Endodermal cell (in vitro differentiated cells): ENCODE measurements at regions not wholly inside any gene's neighbourhood (a gene's known extent, or its start where the extent isn't known, plus 50 kb on each side); places are given as distances from the start of the nearest gene placed in this dataset.

ENCODE experiments used
- DNase-seq: peaks from one replicate; pipeline ENCODE4 v3.0.0-alpha.2; 2017
- H3K27ac ChIP-seq: 2 replicates; pipeline ENCODE4 v1.5.1; 2013; ENCODE audit warnings: mild to moderate bottlenecking, low read depth, low read length, moderate library complexity
- H3K27me3 ChIP-seq: 2 replicates; pipeline ENCODE4 v1.6.1; 2013; ENCODE audit warnings: mild to moderate bottlenecking, low read length, moderate library complexity; ENCODE audit not compliant: insufficient read depth, control insufficient read depth, poor library complexity, severe bottlenecking
- H3K36me3 ChIP-seq: 2 replicates; pipeline ENCODE4 v1.7.0; 2013; ENCODE audit warnings: mild to moderate bottlenecking, low read length, moderate library complexity; ENCODE audit not compliant: control insufficient read depth, insufficient read depth
- H3K4me1 ChIP-seq: one replicate; pipeline ENCODE4 v1.7.0; 2013; ENCODE audit warnings: low read length; ENCODE audit not compliant: control insufficient read depth, insufficient read depth
- H3K4me3 ChIP-seq: 2 replicates; pipeline ENCODE4 v1.5.1; 2013; ENCODE audit warnings: mild to moderate bottlenecking, low read length, moderate library complexity
- H3K9ac ChIP-seq: 2 replicates; pipeline ENCODE4 v1.6.1; 2013; ENCODE audit warnings: mild to moderate bottlenecking, low read length, moderate library complexity; ENCODE audit not compliant: poor library complexity, severe bottlenecking; ENCODE audit errors: extremely low read depth
- H3K9me3 ChIP-seq: 2 replicates; pipeline ENCODE4 v1.6.1; 2013; ENCODE audit warnings: mild to moderate bottlenecking, low read length, moderate library complexity; ENCODE audit not compliant: control insufficient read depth
- H3K27ac Mint-ChIP-seq: 2 replicates; pipeline ENCODE4 v1.8.0; 2020; ENCODE audit warnings: mixed read lengths
- H3K27me3 Mint-ChIP-seq: 2 replicates; pipeline ENCODE4 v1.8.0; 2021; ENCODE audit warnings: mild to moderate bottlenecking, mixed read lengths; ENCODE audit not compliant: insufficient read depth
- H3K36me3 Mint-ChIP-seq: 2 replicates; pipeline ENCODE4 v1.8.0; 2020; ENCODE audit warnings: low read depth, mixed read lengths
- H3K4me1 Mint-ChIP-seq: 2 replicates; pipeline ENCODE4 v1.8.0; 2020; ENCODE audit warnings: mixed read lengths
- H3K4me3 Mint-ChIP-seq: 2 replicates; pipeline ENCODE4 v1.8.0; 2020; ENCODE audit warnings: mild to moderate bottlenecking, moderate library complexity, mixed read lengths
- H3K9me3 Mint-ChIP-seq: 2 replicates; pipeline ENCODE4 v1.8.0; 2020; ENCODE audit warnings: mild to moderate bottlenecking, mixed read lengths
- CTCF ChIP-seq: fragments of 200-600 bp; sonication (generic); conservative IDR thresholded peaks from 2 replicates; pipeline ENCODE4 v1.5.0; 2021; ENCODE audit warnings: antibody characterized with exemption, mild to moderate bottlenecking
- WGBS, 2 experiments: methylation state at CpG; one replicate each; pipeline versions ENCODE4 v1.1.5 to v1.1.7; 2013; ENCODE audit warnings: missing lambda C conversion rate in 2 of 2, mixed read lengths in 1 of 2; ENCODE audit not compliant: insufficient coverage in 1 of 2, insufficient read length in 1 of 2; 5-methylcytosine and 5-hydroxymethylcytosine counted together

- WGBS, 2 experiments: 70 to 88% methylated on average over 1 of the region's 1 CpG
- H3K36me3 Mint-ChIP-seq: peaks cover 23% of the 10 kb centered on the region
- DNase-seq: peak; percentile 49
These were observed 66.6 kb downstream of the BLTP1 start for GRCh38 chr4:122218762-122219161.

GRCh38 chr4:122219356-122219755, 67.2 kb downstream of the BLTP1 start:
- no peak overlapping the region for H3K4me3 Mint-ChIP-seq
- H3K36me3 ChIP-seq: peaks cover 20% of the 10 kb centered on the region
- no peak for TF ChIP-seq CTCF
- H3K4me1 Mint-ChIP-seq: peaks cover 6% of the 10 kb centered on the region
- H3K9me3 ChIP-seq: no peaks in the 10 kb centered on the region
- no peak overlapping the region for H3K27ac ChIP-seq
- H3K9ac ChIP-seq: no peak overlapping the region
- H3K9me3 Mint-ChIP-seq: no peaks in the 10 kb centered on the region
- no peak overlapping the region for H3K27ac Mint-ChIP-seq
- no peaks in the 10 kb centered on the region for H3K27me3 Mint-ChIP-seq
- H3K36me3 Mint-ChIP-seq: peaks cover 23% of the 10 kb centered on the region
- H3K4me3 ChIP-seq: no peak overlapping the region
- H3K27me3 ChIP-seq: no peaks in the 10 kb centered on the region
- no peak for DNase-seq
- WGBS, 2 experiments: 94 to 100% methylated on average over 1 to 2 of the region's 2 CpGs
- H3K4me1 ChIP-seq: peaks cover 4% of the 10 kb centered on the region

More at GRCh38 chr4:122218762-122219161, 66.6 kb downstream of the BLTP1 start:
- H3K4me3 Mint-ChIP-seq: no peak overlapping the region
- TF ChIP-seq CTCF: peak; percentile 70
- Histone ChIP-seq H3K9me3 (no peaks in the 10 kb centered on the region), H3K4me1 (no peaks in the 10 kb centered on the region), H3K9ac (no peak overlapping the region), H3K27me3 (no peaks in the 10 kb centered on the region), H3K27ac (no peak overlapping the region), H3K36me3 (peaks cover 20% of the 10 kb centered on the region), H3K4me3 (no peak overlapping the region)
- H3K27me3 Mint-ChIP-seq: no peaks in the 10 kb centered on the region
- no peak overlapping the region for H3K27ac Mint-ChIP-seq
- no peaks in the 10 kb centered on the region for H3K9me3 Mint-ChIP-seq
- peaks cover 2% of the 10 kb centered on the region for H3K4me1 Mint-ChIP-seq

GRCh38 chr4:122221322-122221721, 69.2 kb downstream of the BLTP1 start:
- Histone ChIP-seq H3K9ac (no peak overlapping the region), H3K4me1 (peaks cover 4% of the 10 kb centered on the region), H3K4me3 (no peak overlapping the region), H3K27ac (no peak overlapping the region), H3K9me3 (no peaks in the 10 kb centered on the region), H3K27me3 (no peaks in the 10 kb centered on the region), H3K36me3 (peaks cover 20% of the 10 kb centered on the region)
- H3K27me3 Mint-ChIP-seq: no peaks in the 10 kb centered on the region
- TF ChIP-seq CTCF: no peak
- peaks cover 11% of the 10 kb centered on the region for H3K4me1 Mint-ChIP-seq
- WGBS, 2 experiments: 100% methylated on average over 3 of the region's 3 CpGs; no CpG with 5 or more reads in 1 of the 2 experiments
- H3K4me3 Mint-ChIP-seq: no peak overlapping the region
- H3K9me3 Mint-ChIP-seq: no peaks in the 10 kb centered on the region
- no peak overlapping the region for H3K27ac Mint-ChIP-seq
- peaks cover 12% of the 10 kb centered on the region for H3K36me3 Mint-ChIP-seq
- DNase-seq: no peak
